HG02885 (cell line): ENCODE measurements at regions not wholly inside any gene's neighbourhood (a gene's known extent, or its start where the extent isn't known, plus 50 kb on each side); places are given as distances from the start of the nearest gene placed in this dataset.
A peak's percentile ranks its signal among the peaks of the same experiment; 100 is the strongest.

Experiments
- ATAC-seq: cut with Tn5 transposase; IDR thresholded peaks from one replicate; pipeline ENCODE4 v1.9.1; 2021; ENCODE audit warnings: mild to moderate bottlenecking; ENCODE audit not compliant: unreplicated experiment, poor library complexity

DNA sequence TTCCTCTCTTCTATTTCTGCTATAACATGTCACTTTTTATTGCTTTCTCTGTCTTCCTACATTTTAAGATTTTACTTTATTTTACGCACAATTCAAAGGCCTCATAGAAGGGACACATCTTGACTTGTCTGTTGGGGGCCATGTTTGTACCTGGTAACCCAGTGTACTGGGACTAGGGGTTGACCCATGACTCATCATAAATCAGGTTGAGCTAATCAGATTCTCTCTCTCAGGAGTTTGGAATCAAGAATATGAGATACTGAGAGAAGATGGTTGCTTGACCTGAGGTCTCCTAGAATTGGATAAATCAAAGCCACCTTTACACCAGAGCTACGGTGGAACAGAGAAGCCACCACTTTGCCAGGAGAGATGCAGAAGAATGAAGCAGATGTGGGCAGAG, 153.0 kb downstream of the UXS1 start:
- ATAC-seq = no peak

DNA sequence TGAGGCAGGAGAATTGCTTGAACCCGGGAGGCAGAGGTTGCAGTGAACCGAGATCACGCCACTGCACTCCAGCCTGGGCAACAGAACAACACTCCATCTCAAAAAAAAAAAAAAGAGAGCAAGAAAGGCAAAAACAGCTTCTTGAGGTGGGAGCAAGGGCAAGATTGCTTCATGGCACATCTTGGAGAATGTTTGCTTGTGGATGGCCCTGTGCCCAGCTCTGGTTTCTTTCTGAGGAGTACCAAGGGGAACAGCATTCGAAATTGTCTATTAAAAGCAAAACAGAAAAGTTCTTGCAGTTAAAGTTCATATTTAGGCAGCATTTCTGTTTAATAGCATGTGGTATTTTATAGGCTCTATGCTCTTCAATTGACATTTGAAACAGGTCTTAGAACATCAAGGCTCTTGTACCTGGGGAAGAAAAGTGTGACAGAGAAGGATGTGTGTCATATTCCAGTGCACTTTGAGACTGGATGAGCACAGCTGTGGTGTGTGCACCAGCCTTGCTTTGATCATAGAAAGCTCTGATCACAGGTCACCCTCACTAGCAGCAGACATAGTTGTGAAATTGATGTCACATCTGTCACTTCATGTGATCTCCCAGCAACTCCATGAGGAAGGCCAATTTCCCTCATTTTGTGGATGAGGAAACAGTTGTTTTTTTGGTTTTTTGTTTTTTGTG, 154.3 kb downstream of the UXS1 start:
- ATAC-seq = no peak

DNA sequence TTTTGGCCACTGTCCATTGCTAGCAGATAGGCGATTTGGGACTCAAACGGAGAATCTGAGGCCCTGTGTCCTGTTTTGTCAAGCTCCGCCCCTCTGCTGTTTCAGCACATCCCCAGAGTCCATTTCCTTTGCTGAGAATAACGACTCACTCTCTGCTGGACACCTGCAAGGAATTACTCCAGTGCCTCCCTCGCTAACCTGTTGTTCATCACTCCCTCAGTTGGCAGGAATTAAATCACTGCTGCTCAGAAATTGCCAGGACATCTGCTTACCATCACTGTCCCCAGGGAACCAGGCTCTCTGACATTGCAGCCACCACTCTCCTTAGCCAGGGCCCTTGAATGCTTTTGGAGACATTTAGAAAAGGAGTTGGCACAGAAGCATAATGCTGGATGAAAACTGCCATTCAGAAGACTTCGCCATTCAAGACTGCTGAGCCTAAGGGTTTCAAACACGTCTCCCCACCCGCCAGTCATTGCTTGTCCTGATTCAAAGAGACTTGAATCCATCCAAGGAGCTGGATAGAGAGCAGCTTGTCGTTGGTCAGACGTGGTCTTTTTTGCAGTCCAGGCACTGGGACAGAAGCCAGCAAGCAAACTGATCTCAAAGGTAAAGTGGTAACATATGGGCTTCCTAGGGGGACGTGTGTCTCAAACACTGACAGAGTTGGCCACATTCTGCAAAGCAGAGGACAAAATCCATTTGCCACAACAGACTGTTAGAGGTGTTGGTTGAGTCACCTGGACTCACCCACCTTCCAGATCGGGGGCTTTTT, 155.3 kb downstream of the UXS1 start:
- no peak for ATAC-seq

DNA sequence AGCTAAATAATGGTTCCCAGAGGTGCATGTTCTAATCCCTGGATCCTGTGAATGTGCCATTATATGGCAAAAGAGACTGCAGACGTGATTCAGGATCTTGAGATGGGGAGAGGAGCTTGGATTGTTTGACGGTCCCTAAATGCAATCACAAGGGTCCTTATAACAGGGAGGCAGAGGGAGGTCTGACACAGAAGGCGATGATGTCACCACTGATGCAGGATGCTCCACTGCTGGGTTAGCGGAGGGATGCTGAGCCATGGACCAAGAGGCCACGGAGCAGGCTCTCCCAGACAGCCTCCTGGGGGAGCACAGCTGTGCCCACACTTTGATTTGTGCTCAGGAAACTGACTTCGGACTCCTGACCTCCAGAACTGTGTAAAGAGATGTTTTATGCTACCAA, 156.2 kb downstream of the UXS1 start:
- ATAC-seq = no peak

DNA sequence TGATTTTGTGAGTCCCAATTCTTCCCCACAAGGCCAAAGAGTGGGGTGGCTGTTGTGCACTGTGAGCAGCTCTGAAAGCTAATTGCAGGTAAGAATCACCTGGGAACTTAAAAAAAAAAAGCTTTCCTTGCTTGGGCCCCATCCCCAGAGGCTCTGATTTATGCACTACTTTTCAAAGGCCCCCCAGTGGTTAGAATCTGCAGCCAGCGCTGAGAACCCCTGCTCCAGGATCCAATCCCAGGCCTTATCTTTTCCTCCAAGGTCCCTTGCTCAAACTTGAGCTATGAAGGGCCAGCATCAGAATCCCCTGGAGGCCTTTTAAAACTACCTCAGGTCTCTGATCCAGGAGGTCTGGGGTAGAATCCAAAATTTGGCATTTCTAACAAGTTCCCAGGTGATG, 156.8 kb downstream of the UXS1 start:
- ATAC-seq = no peak

DNA sequence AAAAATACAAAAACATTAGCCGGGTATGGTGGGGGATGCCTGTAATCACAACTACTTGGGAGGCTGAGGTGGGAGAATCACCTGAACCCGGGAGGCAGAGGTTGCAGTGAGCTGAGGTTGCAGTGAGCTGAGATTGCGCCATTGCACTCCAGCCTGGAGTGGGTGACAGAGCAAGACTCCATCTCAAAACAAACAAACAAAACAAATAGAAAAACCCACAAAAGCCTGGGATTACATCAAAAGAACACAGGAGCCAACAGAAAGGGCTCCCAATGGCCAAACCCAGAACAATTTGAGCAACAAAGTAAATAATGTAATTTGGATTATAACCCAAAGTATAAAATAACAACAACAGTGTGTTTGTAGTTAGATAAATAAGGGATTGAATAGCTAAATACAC, 159.8 kb downstream of the UXS1 start:
- ATAC-seq = no peak

DNA sequence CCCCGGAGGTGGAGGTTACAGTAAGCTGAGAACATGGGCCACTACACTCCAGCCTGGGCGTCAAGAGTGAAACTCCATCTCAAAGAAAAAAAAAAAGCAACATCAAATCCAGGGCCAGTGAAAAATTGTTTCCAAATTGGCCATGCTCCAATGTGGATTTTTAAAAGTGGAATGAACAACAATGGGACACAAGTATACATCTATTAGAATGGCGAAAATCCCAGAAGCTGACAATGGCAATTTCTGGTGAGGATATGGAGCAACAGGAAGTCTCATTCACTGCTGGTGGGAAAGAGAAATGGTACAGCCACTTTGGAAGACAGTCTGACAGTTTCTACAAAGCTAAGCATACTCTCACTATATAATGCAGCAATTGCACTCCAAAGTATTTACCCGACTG, 161.4 kb downstream of the UXS1 start:
- no peak for ATAC-seq

DNA sequence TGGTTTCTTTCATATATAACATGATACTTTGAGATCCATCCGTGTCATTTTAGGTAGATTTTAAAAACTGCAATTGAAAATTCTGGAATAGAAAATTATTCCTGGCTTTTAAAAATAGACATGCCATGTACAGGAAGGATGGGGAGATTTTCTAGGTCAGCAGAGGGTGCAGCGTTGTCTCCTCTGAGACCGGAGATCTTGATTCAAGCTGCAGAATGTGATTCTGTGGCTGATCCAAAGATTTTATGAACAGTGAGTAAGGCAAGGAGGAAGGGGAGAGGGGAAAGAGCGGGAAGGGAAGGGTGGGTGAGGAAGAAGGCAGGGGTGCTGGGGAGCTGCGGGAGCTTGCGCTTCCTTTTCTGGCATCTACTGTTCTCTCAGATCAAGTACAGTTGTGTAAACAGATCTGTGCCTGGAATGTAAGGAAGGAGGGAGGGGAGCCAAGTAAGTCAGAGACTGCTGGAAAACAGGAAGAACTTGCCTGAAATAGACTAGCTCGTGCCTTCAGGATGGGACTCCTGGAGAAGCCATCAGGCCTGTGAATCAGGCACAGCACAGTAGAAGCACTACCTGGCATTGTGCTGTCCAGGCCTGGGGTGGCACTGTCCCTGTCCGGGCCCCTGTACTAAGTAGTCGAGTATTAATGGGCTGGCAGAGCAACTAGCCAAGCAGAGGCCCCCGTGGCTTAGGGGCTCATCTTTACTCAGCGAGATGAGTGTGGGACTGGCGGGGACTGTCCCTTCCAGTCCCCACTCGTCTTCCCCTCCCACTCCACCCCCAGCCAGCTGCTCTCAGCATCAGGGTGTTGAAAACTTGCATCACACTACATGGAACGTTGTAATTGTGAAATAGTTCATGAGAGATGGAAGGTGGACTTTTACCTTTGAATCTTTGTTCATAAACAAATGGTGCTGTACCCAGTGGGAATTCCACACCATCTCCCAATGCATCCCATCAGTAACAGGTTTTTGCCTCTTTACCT, 163.5 kb downstream of the UXS1 start:
- ATAC-seq = peak; percentile 84

DNA sequence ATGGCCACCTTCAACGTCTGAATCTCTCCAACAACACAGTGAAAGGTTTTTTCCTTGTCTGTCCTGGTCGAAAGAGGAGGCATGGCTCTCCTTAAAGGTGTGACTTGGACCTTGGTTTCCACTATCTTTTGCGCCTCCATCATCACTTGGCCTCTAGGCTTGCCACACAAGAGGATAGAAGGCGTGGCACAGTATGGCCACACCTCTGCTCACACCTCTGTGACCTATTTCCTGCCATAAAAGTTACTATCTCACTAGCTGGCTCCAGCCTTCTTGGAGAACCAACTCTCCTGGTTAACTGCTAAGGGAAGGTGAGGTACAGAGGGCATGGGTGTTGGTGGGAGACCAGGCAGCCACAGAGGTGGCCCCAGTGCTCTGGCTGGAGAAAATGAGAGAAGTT, 165.9 kb downstream of the UXS1 start:
- ATAC-seq = no peak

DNA sequence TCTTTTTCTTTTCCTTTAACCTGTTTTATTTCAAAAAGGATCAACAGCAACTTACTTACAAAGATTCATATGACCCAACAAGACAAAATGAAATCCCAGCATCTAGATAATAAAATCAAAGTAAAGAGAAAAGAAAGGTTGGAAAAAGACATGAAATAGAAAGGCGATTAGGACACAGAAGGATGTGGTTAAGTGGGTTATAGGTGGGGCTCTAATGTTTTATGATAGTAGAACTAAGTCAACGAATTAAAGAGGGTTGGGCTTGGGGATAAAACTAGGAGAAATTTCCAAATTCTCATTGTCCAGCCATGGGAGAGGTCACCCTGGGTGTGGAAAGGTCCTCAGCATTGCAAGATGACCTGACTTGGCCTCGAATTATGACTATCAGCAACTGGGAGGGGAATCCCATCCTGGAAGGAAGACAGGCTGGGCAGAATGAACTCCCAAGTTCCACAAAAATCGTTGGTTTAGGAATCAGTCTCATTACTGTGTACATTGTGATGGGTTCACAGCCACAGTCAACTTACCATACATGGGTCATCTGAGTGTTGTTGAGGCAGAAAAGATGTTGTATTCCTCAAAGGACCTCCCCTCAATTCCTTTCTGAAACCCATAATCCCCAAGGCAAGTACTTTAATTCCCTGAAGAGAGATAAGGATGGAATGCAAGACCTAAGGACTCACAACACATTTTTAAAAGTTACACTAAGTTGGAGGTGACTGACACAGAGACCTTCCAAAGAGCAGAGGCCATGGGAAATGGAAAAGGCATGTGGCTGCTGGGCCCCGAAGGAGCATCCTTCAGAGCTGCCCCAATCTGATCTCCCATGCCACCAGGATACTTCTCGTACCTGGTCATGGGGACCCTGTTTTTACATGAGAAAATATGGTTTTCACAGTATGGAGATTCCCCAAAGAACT, 167.6 kb downstream of the UXS1 start:
- ATAC-seq = no peak

DNA sequence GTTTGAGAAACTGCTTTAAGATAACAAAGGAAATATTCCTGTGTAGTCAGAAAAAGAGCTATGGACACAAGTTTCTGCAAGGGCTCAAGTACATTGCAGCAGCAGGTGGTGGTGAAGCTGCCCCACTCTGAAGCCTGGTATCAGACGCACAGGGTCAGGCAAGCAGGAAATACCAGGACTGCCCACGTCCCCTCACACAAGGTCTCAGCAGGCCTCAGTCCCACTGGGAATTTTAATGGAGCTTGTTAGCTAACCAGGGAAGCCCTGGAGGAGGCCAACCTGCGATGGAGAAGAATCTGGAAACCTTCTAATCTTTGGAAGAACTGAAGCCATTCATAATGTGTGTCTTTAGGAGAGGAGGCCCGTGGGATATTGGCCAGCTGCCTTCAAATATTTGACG, 168.3 kb downstream of the UXS1 start:
- ATAC-seq = no peak

DNA sequence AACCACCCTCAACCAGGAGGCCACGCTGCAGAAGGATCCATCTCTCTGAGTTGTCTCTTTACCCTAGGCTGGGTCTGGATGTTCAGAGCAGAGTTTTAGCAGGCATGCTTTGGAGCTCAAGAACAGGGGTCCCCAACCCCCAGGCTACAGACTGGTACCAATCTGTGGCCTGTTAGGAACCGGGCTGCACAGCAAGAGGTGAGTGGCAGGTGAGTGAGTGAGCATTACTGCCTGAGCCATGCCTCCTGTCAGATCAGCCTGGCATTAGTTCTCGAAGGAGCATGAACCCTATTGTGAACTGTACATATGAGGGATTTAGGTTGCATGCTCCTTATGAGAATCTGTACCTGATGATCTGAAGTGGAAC, 172.5 kb downstream of the UXS1 start:
- ATAC-seq = no peak

DNA sequence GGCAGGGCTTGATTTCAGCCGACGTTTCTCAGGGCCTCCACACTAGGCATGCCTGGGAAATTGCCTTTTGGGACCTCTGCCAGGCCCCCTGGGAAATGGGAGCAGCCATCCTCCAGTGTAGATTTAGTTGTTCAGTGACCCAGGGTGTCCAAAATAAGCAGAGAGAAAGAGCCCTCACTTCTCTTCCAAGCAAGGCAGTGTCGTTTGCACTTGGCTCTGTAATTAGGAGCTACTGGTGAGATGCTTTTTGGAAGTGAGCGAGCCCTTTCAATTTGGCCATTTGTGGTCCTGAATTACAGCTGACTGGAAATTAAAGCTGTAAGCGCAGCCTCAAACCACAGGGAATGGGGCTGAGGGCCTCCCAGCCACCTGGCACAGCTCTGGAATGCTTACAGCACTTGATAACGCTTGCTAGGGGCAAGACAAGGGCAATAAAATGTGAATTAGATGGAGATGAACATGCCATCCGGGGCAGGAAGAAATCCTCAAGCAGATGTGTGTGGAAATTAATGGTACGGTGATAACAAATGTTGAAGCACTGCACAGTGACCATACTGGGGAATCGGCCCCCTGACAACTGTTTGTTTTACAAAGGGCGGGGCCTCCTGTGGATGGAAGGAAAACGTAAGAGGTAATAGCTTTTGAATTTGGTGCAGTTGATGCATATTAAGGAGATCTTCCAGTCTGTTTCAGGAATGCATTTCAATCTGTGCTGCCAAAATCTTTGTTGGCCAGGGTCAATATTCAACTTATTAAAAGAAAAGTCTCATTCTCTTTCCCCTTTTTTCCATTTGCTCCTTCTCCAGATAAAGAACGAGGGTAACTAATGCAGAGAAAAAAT, 173.1 kb downstream of the UXS1 start:
- ATAC-seq = no peak

DNA sequence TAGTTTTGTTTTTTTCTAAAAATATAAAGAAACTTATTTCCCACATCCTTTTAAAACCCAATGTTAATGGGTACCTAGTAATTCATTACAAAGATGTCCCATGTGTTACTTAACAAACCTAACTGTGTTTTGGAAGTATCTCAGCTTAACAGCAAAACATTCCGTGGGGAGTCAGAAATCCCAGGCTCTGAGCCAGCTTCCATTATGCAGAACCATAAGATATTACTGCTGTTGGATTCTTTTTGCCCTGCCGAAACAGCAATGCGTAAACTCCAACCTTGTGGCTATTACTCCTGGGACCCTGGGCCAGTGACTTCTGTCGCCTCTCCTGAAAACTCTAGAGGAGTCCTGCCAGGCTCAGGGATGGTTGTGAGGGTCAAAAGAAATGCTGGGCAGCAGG, 174.1 kb downstream of the UXS1 start:
- no peak for ATAC-seq

DNA sequence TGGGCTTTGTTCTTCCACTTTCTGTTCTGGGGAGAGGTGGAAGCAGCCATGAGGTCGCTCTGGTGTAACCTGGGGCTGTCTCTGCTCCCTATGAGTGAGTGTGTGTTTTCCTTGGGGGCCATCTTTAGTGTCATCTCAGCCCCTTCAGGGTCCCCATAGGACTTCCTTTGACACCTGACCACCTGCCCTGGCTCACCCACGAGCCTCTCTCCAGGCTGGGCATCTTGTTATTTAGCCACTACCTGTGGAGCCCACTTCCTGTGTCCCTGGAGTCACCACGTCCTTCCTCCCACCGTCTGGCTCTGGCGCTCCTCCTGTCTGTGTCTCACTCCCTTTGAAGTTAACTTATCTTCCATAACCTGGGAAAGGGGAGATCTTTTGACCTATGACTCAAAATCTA, 176.0 kb downstream of the UXS1 start:
- no peak for ATAC-seq

DNA sequence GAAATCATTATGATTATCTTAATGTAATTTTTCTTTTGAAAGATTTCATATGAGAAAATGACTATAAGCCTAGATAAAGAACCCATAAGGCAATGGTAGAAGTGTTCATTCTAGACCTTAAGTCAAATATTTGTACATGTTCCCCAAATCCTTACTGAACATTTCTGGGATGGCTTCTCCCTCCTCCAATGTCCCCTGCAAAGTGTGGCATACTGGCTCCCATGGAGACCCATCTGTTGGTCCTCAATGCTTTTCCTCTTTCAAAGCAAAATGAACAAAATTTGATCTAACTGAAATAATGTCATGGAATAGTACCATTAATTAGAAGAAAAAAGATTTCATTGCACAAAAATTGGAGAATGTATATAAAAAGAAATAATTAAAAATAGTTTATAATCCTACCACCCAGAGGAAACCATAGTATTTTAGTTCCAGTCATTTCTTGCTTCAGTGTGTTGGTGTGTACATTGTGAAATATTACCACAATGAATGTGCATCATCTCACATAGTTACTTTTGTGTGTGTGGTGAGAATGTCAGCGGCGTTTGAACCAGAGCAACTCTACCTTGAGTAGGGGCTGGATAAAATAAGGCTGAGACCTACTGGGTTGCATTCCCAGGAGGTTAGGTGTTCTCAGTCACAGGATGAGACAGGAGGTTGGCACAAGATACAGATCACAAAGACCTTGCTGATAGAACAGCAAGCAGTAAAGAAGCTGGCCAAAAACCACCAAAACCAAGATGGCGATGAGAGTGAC, 181.3 kb downstream of the UXS1 start:
- ATAC-seq = no peak

DNA sequence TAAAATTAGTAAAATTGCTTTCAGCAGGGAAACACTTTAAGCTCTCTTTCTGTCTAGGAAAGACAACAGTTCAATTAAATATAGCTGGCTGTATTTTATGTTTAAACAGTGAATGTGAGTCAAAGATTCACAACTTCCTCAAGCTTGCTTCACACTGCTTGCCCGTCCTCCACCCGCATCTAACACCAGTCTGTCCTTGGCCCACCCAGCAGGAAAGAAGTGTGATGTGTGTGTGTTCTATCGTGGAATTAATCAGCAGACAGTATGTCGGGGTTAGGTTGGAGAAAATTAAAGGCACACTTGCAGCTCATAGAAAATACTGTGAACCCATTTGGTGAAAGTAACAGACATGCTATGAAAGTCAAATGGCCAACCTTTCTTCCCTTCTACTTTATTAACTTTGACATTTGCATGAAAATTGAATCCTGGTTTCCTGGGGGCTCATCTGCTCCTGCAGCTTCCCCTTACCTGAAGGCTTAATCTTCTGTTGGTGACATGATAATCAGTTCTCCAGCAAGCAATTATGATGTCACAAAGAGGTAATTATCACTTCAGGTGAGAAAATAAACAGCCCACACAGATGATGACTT, 182.0 kb downstream of the UXS1 start:
- no peak for ATAC-seq

DNA sequence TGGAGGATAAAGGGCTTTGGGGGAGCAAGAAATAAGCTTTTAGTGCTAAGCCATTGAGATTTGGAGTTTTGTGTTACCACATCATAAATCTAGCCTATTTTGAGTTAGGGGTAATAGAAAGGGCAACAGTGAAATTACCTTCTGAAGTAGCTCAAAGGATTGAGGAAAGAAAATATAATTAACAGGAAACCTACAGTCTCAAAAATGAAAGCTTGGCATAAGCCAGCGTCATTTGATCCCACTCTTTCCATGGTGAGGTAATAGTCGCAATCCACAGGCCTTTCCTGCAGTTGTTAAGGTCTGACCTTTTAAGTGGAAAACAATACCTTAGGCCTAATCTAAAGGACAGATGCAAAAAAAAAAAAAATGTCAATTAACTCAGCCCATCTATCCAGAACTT, 182.7 kb downstream of the UXS1 start:
- no peak for ATAC-seq
